SK-N-SH (cell line): ENCODE measurements at regions not wholly inside any gene's neighbourhood (a gene's known extent, or its start where the extent isn't known, plus 50 kb on each side); places are given as distances from the start of the nearest gene placed in this dataset.

Experiments used
- CTCF ChIA-PET: fragments of 300-600, 350-600 bp; formaldehyde crosslinking; extraction: SDS; loops from one replicate; lab custom pipeline; 2021; lab: Yijun Ruan, JAX
- POLR2A ChIA-PET: fragments of 350-600 bp; sonication (Branson Sonifier 250); formaldehyde crosslinking; extraction: SDS; loops from one replicate; lab custom pipeline; 2020; ENCODE audit warnings: antibody characterized with exemption, inconsistent platforms; lab: Yijun Ruan, JAX
- DNase-seq: peaks from one replicate; pipeline ENCODE4 v3.0.0; 2012
- H2AFZ ChIP-seq: fragments of 200-600 bp; sonication (generic); 2 replicates; pipeline ENCODE4 v1.8.1; 2016; ENCODE audit warnings: antibody characterized with exemption, mild to moderate bottlenecking, low read depth
- H3F3A ChIP-seq: fragments of 200-600 bp; sonication (generic); replicated peaks from 2 replicates; pipeline ENCODE3; 2016; ENCODE audit warnings: antibody characterized with exemption, mild to moderate bottlenecking; ENCODE audit not compliant: insufficient read depth
- H3K27ac ChIP-seq, 2 experiments: fragments of 200-500 bp in 1 of 2; fragments of 200-600 bp in 1 of 2; sonication (Bioruptor generic) in 1 of 2; sonication (generic), shearing (Covaris generic) in 1 of 2; 2 replicates each; pipeline versions ENCODE4 v1.5.1 to v1.6.1; 2014 to 2016; ENCODE audit warnings: low read depth in 2 of 2, inconsistent platforms in 1 of 2, low read length in 1 of 2, mild to moderate bottlenecking in 1 of 2, mixed read lengths in 1 of 2
- H3K27me3 ChIP-seq: fragments of 200-600 bp; sonication (generic), shearing (Covaris generic); 2 replicates; pipeline ENCODE4 v1.6.1; 2016; ENCODE audit warnings: mixed run types; ENCODE audit not compliant: insufficient read depth
- H3K36me3 ChIP-seq, 2 experiments: fragments of 200-500 bp in 1 of 2; fragments of 200-600 bp in 1 of 2; sonication (Bioruptor generic) in 1 of 2; sonication (generic) in 1 of 2; replicated peaks in 1 of 2; 2 replicates each; pipeline versions ENCODE3 to v1.5.1; 2014 to 2016; ENCODE audit warnings: low read length in 1 of 2, mild to moderate bottlenecking in 1 of 2; ENCODE audit not compliant: insufficient read depth in 2 of 2, control insufficient read depth in 1 of 2
- H3K4me1 ChIP-seq, 2 experiments: fragments of 200-500 bp in 1 of 2; fragments of 200-600 bp in 1 of 2; sonication (Bioruptor generic) in 1 of 2; sonication (generic), shearing (Covaris generic) in 1 of 2; 2 replicates each; pipeline versions ENCODE4 v1.5.1 to v1.6.1; 2014 to 2016; ENCODE audit warnings: low read depth in 1 of 2, low read length in 1 of 2, mixed run types in 1 of 2; ENCODE audit not compliant: insufficient read depth in 2 of 2, control insufficient read depth in 1 of 2
- H3K4me2 ChIP-seq: fragments of 200-600 bp; sonication (generic), shearing (Covaris generic); 2 replicates; pipeline ENCODE4 v1.6.1; 2017; ENCODE audit warnings: mixed run types
- H3K4me3 ChIP-seq, 2 experiments: fragments of 200-500 bp in 1 of 2; fragments of 200-600 bp in 1 of 2; sonication (Bioruptor generic) in 1 of 2; sonication (generic), shearing (Covaris generic) in 1 of 2; 2 replicates each; pipeline versions ENCODE4 v1.5.1 to v1.8.1; 2014 to 2016; ENCODE audit warnings: low read depth in 2 of 2, inconsistent platforms in 1 of 2, low read length in 1 of 2, mild to moderate bottlenecking in 1 of 2, mixed read lengths in 1 of 2, moderate library complexity in 1 of 2
- H3K79me2 ChIP-seq: fragments of 200-600 bp; sonication (generic); 2 replicates; pipeline ENCODE4 v1.8.1; 2017; ENCODE audit warnings: mild to moderate bottlenecking; ENCODE audit not compliant: insufficient read depth
- H3K9ac ChIP-seq: fragments of 200-600 bp; sonication (generic); 2 replicates; pipeline ENCODE4 v1.6.1; 2017; ENCODE audit warnings: mixed run types
- H3K9me2 ChIP-seq: fragments of 200-600 bp; sonication (generic); 2 replicates; pipeline ENCODE4 v1.6.1; 2017; ENCODE audit warnings: mixed run types
- H3K9me3 ChIP-seq: fragments of 200-600 bp; sonication (generic); 2 replicates; pipeline ENCODE4 v1.6.1; 2017; ENCODE audit warnings: mixed run types, mild to moderate bottlenecking, moderate library complexity
- H4K20me1 ChIP-seq: fragments of 200-600 bp; sonication (generic); 2 replicates; pipeline ENCODE4 v1.6.1; 2017; ENCODE audit warnings: mild to moderate bottlenecking, mixed run types; ENCODE audit not compliant: insufficient read depth
- CHD2 ChIP-seq: fragments of 150-350 bp; IDR thresholded peaks from 2 replicates; pipeline ENCODE4 v1.6.1; 2018; ENCODE audit warnings: low read length; ENCODE audit not compliant: partially characterized antibody
- EP300 ChIP-seq, 2 experiments: IDR thresholded peaks; 2 replicates each; pipeline versions ENCODE4 v1.4.0 to v1.6.1; 2012; ENCODE audit warnings: borderline replicate concordance in 1 of 2, low read depth in 1 of 2, low read length in 1 of 2
- EZH2phosphoT487 ChIP-seq: fragments of 200-600 bp; sonication (generic); IDR thresholded peaks from 2 replicates; pipeline ENCODE4 v1.6.1; 2017; ENCODE audit warnings: low read depth, mixed run types, mild to moderate bottlenecking, antibody characterized with exemption, moderate library complexity, borderline replicate concordance
- FOSL2 ChIP-seq: IDR thresholded peaks from 2 replicates; pipeline ENCODE4 v1.4.0; 2012; ENCODE audit warnings: low read depth, mild to moderate bottlenecking, moderate library complexity, borderline replicate concordance
- FOXM1 ChIP-seq: IDR thresholded peaks from 2 replicates; pipeline ENCODE4 v1.4.0; 2012; ENCODE audit warnings: low read depth, mild to moderate bottlenecking
- GABPA ChIP-seq: IDR thresholded peaks from 2 replicates; pipeline ENCODE4 v1.4.0; 2012; ENCODE audit warnings: low read depth, mild to moderate bottlenecking
- NFIC ChIP-seq: IDR thresholded peaks from 2 replicates; pipeline ENCODE4 v1.4.0; 2012; ENCODE audit warnings: borderline replicate concordance
- NRF1 ChIP-seq: IDR thresholded peaks from 2 replicates; pipeline ENCODE4 v1.6.1; 2012; ENCODE audit warnings: low read depth, mild to moderate bottlenecking, low read length
- RAD21 ChIP-seq: IDR thresholded peaks from 2 replicates; pipeline ENCODE4 v1.6.1; 2012; ENCODE audit warnings: mild to moderate bottlenecking, low read length
- RFX5 ChIP-seq: IDR thresholded peaks from 2 replicates; pipeline ENCODE4 v1.6.1; 2012; ENCODE audit warnings: mild to moderate bottlenecking, improper control_type of control experiment, low read length
- TAF1 ChIP-seq: IDR thresholded peaks from 2 replicates; pipeline ENCODE4 v1.6.1; 2012; ENCODE audit warnings: low read depth, mild to moderate bottlenecking, low read length, moderate library complexity, borderline replicate concordance
- TEAD4 ChIP-seq: IDR thresholded peaks from 2 replicates; pipeline ENCODE4 v1.4.0; 2012; ENCODE audit warnings: mild to moderate bottlenecking, borderline replicate concordance; ENCODE audit not compliant: insufficient read depth
- YY1 ChIP-seq: IDR thresholded peaks from 2 replicates; pipeline ENCODE4 v1.4.0; 2012; ENCODE audit warnings: low read depth, mild to moderate bottlenecking
- WGBS: methylation state at CpG from one replicate; pipeline ENCODE4 v1.1.6; 2017; ENCODE audit warnings: low lambda C conversion rate; 5-methylcytosine and 5-hydroxymethylcytosine counted together
- TF ChIP-seq, protein P1 (sequence below): fragments of 150-350 bp; IDR thresholded peaks from 2 replicates; pipeline ENCODE4 v1.6.1; 2017; ENCODE audit warnings: antibody characterized with exemption, low read length, low read depth, borderline replicate concordance
- TF ChIP-seq, protein P2 (sequence below): IDR thresholded peaks from 2 replicates; pipeline ENCODE4; 2012
- TF ChIP-seq, protein P3 (sequence below): fragments of 150-350 bp; IDR thresholded peaks from 2 replicates; pipeline ENCODE4 v1.6.1; 2016; ENCODE audit warnings: mild to moderate bottlenecking, low read depth, low read length
- TF ChIP-seq, protein P4 (sequence below): fragments of 200-600 bp; sonication (generic); IDR thresholded peaks from 2 replicates; pipeline ENCODE4 v1.6.1; 2017; ENCODE audit warnings: antibody characterized with exemption, mild to moderate bottlenecking, moderate library complexity
- TF ChIP-seq, protein P5 (sequence below): IDR thresholded peaks from 2 replicates; pipeline ENCODE4 v1.4.0; 2012; ENCODE audit warnings: low read depth

DNA sequence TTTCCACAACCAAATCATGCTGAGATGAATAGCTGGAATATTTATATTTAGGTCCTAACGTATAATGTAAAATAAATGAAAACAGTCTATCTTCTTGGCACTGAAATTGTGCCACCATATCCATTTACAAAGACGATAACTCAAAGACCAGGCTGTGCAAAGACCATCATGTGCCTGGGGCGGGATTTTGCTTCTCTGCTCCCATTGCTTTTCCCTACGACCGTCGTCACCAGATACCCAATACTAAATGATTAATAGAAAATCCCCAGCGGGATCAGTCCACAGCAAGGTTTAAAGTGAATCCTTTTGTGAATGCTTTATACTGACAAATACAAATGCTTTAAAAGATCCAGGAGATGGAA, 194.3 kb upstream of the ARL4C start:
- no peaks in the 10 kb centered on the region for H3K36me3 ChIP-seq
- no peaks in the 10 kb centered on the region for H3K27me3 ChIP-seq
- H3K4me2 ChIP-seq, result peak overlapping the region; percentile 62
- 39% methylated on average over 7 of the region's 7 CpGs for WGBS
- H3K9me2 ChIP-seq, result no peaks in the 10 kb centered on the region
- ChIA-PET POLR2A (interaction anchor here (1.1 kb wide), 1 partner anchor 310 kb away, joined by 3 read pairs; no protein-coding TSS in a partner anchor), CTCF (interaction anchor here (0.9 to 1.5 kb wide), 3 partner anchors 10 to 426 kb away, joined by 3 to 6 read pairs (median 5); no protein-coding TSS in a partner anchor)
- 0 out of 4 replicates have a peak overlapping the region, but pooled peaks of 1 of the 2 experiments have one; percentile 0 for H3K4me3 ChIP-seq
- TF ChIP-seq RAD21, result peak; percentile 2; the same call in 1 of the 2 replicates
- no peak; the same call in 1 of the 2 replicates for TF ChIP-seq FOXM1
- TF ChIP-seq EP300 (IDR thresholded peaks at IDR 0.05; ENCODE audit: borderline replicate concordance in 1 of 2, low read depth in 1 of 2, low read length in 1 of 2), result peak; percentile 4 to 9; a peak in 1 of 4 replicates
- H2AFZ ChIP-seq, result peak overlapping the region; percentile 15
- H3K79me2 ChIP-seq, result no peaks in the 10 kb centered on the region
- peak overlapping the region; percentile 60 to 87; a peak in 3 of 4 replicates for H3K27ac ChIP-seq
- peak overlapping the region; percentile 54; the same call in 1 of the 2 replicates for H3K9ac ChIP-seq
- peaks cover 12% of the 10 kb centered on the region for H3F3A ChIP-seq
- DNase-seq, result peak; percentile 30
- no peaks in the 10 kb centered on the region for H4K20me1 ChIP-seq
- H3K9me3 ChIP-seq, result no peaks in the 10 kb centered on the region
- peaks cover 16% of the 10 kb centered on the region in 2 experiments; a peak in 3 of 4 replicates for H3K4me1 ChIP-seq

DNA sequence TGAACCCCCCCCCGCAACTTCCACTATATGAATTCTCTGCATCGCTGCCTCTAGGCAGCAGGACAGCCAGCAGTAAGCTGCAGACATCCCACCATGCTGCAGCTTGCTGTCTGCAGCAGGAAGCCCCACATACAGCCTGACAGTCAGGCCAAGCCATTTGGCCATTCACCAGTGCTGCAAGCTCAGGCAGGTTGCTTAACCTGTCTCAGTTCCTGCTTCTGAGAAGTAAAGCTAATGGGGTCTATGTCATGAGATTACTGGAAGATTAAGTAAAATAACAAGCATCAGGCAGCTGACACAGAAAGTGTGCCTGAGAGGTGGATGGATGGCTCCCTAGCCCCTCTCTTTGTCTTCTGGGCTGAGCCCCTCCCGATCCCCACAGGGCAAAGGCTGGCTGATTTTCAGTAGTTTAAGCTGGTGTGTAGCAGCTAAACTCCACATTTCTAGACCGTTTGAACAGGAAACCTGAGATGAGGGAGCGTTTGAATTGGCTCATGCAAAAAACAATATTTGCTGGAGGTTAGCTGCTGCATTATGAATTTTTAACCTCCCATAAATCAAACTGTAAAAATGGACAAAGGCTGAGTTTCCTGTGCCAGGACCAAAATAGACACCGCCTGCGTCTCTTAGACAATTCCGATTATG, 193.8 kb upstream of the ARL4C start:
- peak overlapping the region; percentile 62 for H3K4me2 ChIP-seq
- CTCF ChIA-PET, result interaction anchor here (0.9 to 1.5 kb wide), 3 partner anchors 10 to 426 kb away, joined by 3 to 6 read pairs (median 5); no protein-coding TSS in a partner anchor
- POLR2A ChIA-PET, result interaction anchor here (1.1 kb wide), 1 partner anchor 311 kb away, joined by 3 read pairs; no protein-coding TSS in a partner anchor
- TF ChIP-seq GABPA (no peak), TEAD4 (peak; percentile 53; the same call in 1 of the 2 replicates), YY1 (no peak), TAF1 (no peak), RAD21 (peak; percentile 1; the same call in 1 of the 2 replicates), EP300 (IDR thresholded peaks at IDR 0.05; ENCODE audit: borderline replicate concordance in 1 of 2, low read depth in 1 of 2, low read length in 1 of 2) (peak; percentile 58 to 70; a peak in 2 of 4 replicates), EZH2phosphoT487 (no peak), NFIC (peak; percentile 83), RFX5 (no peak), FOSL2 (peak; percentile 23; the same call in 1 of the 2 replicates), NRF1 (no peak), CHD2 (no peak)
- TF ChIP-seq, protein P1, sequence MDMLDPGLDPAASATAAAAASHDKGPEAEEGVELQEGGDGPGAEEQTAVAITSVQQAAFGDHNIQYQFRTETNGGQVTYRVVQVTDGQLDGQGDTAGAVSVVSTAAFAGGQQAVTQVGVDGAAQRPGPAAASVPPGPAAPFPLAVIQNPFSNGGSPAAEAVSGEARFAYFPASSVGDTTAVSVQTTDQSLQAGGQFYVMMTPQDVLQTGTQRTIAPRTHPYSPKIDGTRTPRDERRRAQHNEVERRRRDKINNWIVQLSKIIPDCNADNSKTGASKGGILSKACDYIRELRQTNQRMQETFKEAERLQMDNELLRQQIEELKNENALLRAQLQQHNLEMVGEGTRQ, result no peak
- TF ChIP-seq, protein P2, sequence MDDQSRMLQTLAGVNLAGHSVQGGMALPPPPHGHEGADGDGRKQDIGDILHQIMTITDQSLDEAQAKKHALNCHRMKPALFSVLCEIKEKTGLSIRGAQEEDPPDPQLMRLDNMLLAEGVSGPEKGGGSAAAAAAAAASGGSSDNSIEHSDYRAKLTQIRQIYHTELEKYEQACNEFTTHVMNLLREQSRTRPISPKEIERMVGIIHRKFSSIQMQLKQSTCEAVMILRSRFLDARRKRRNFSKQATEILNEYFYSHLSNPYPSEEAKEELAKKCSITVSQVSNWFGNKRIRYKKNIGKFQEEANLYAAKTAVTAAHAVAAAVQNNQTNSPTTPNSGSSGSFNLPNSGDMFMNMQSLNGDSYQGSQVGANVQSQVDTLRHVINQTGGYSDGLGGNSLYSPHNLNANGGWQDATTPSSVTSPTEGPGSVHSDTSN, result peak; percentile 78
- TF ChIP-seq, protein P3, sequence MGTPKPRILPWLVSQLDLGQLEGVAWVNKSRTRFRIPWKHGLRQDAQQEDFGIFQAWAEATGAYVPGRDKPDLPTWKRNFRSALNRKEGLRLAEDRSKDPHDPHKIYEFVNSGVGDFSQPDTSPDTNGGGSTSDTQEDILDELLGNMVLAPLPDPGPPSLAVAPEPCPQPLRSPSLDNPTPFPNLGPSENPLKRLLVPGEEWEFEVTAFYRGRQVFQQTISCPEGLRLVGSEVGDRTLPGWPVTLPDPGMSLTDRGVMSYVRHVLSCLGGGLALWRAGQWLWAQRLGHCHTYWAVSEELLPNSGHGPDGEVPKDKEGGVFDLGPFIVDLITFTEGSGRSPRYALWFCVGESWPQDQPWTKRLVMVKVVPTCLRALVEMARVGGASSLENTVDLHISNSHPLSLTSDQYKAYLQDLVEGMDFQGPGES, result no peak
- TF ChIP-seq, protein P4, sequence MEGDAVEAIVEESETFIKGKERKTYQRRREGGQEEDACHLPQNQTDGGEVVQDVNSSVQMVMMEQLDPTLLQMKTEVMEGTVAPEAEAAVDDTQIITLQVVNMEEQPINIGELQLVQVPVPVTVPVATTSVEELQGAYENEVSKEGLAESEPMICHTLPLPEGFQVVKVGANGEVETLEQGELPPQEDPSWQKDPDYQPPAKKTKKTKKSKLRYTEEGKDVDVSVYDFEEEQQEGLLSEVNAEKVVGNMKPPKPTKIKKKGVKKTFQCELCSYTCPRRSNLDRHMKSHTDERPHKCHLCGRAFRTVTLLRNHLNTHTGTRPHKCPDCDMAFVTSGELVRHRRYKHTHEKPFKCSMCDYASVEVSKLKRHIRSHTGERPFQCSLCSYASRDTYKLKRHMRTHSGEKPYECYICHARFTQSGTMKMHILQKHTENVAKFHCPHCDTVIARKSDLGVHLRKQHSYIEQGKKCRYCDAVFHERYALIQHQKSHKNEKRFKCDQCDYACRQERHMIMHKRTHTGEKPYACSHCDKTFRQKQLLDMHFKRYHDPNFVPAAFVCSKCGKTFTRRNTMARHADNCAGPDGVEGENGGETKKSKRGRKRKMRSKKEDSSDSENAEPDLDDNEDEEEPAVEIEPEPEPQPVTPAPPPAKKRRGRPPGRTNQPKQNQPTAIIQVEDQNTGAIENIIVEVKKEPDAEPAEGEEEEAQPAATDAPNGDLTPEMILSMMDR, result no peak
- TF ChIP-seq, protein P5, sequence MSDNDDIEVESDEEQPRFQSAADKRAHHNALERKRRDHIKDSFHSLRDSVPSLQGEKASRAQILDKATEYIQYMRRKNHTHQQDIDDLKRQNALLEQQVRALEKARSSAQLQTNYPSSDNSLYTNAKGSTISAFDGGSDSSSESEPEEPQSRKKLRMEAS, result no peak

More for the DNA sequence above, 193.8 kb upstream of the ARL4C start:
- Histone ChIP-seq H3K9me2 (no peaks in the 10 kb centered on the region), H2AFZ (peak overlapping the region; percentile 15; the same call in 1 of the 2 replicates), H3K9ac (peak overlapping the region; percentile 54; the same call in 1 of the 2 replicates), H3K36me3 (no peaks in the 10 kb centered on the region), H3K79me2 (no peaks in the 10 kb centered on the region), H4K20me1 (no peaks in the 10 kb centered on the region), H3K4me3 (0 out of 4 replicates have a peak overlapping the region, but pooled peaks of 1 of the 2 experiments have one; percentile 0), H3K9me3 (no peaks in the 10 kb centered on the region), H3K4me1 (peaks cover 16% of the 10 kb centered on the region in 2 experiments; a peak in 3 of 4 replicates), H3F3A (peaks cover 12% of the 10 kb centered on the region), H3K27me3 (no peaks in the 10 kb centered on the region), H3K27ac (peak overlapping the region; percentile 60 to 87)
- DNase-seq, result peak; percentile 33
- 33% methylated on average over 7 of the region's 8 CpGs for WGBS
